CD14-positive monocyte (primary cell): ENCODE measurements at regions not wholly inside any gene's neighbourhood (a gene's known extent, or its start where the extent isn't known, plus 50 kb on each side); places are given as distances from the start of the nearest gene placed in this dataset.

ENCODE experiments used
- DNase-seq, 3 donors: peaks; one replicate each; pipeline ENCODE4 v3.0.0-alpha.2; 2011 to 2022
- H2AFZ ChIP-seq: 2 replicates; pipeline ENCODE4 v1.6.0; 2012; ENCODE audit warnings: mild to moderate bottlenecking, low read depth, low read length, inconsistent platforms; ENCODE audit not compliant: insufficient read depth, poor library complexity, severe bottlenecking
- H3K27ac ChIP-seq, 2 donors: 1 replicate in 1 of 2; 2 replicates in 1 of 2; pipeline ENCODE4 v1.5.1; 2012 to 2013; ENCODE audit warnings: low read length in 2 of 2, control low read depth in 1 of 2, inconsistent platforms in 1 of 2, low read depth in 1 of 2, mild to moderate bottlenecking in 1 of 2
- H3K27me3 ChIP-seq, 2 donors: one replicate each; pipeline versions ENCODE4 v1.6.0 to v1.6.1; 2011 to 2013; ENCODE audit warnings: low read length in 2 of 2; ENCODE audit not compliant: control insufficient read depth in 2 of 2, insufficient read depth in 2 of 2
- H3K36me3 ChIP-seq, 2 donors: replicated peaks in 1 of 2; 1 replicate in 1 of 2; 2 replicates in 1 of 2; pipeline versions ENCODE4 v1.5.1 to v1.6.1; 2012 to 2013; ENCODE audit warnings: low read length in 2 of 2, control low read depth in 1 of 2, inconsistent platforms in 1 of 2, mild to moderate bottlenecking in 1 of 2; ENCODE audit not compliant: insufficient read depth in 2 of 2, control insufficient read depth in 1 of 2
- H3K4me1 ChIP-seq, 2 donors: 1 replicate in 1 of 2; 2 replicates in 1 of 2; pipeline versions ENCODE4 v1.5.1 to v1.6.1; 2012 to 2013; ENCODE audit warnings: low read length in 2 of 2, control low read depth in 1 of 2, inconsistent platforms in 1 of 2, mild to moderate bottlenecking in 1 of 2, moderate library complexity in 1 of 2; ENCODE audit not compliant: insufficient read depth in 2 of 2, control insufficient read depth in 1 of 2
- H3K4me2 ChIP-seq: replicated peaks from 2 replicates; pipeline ENCODE3; 2012; ENCODE audit warnings: low read length, moderate library complexity, mild to moderate bottlenecking; ENCODE audit not compliant: poor library complexity, severe bottlenecking; ENCODE audit errors: extremely low read depth
- H3K4me3 ChIP-seq, 3 experiments: fragments of 200-600 bp in 1 of 3; sonication (generic) in 1 of 3; replicated peaks in 1 of 3; 1 replicate in 2 of 3; 2 replicates in 1 of 3; pipeline ENCODE4 v1.5.1; 2011 to 2013; ENCODE audit warnings: low read length in 3 of 3, mild to moderate bottlenecking in 3 of 3, control low read depth in 2 of 3, low read depth in 2 of 3, inconsistent platforms in 1 of 3, moderate library complexity in 1 of 3
- H3K79me2 ChIP-seq: 2 replicates; pipeline ENCODE4 v1.6.0; 2012; ENCODE audit warnings: mild to moderate bottlenecking, control low read depth, inconsistent platforms, low read length, moderate library complexity; ENCODE audit not compliant: insufficient read depth
- H3K9ac ChIP-seq: 2 replicates; pipeline ENCODE4 v1.6.0; 2017; ENCODE audit warnings: low read length, mild to moderate bottlenecking; ENCODE audit not compliant: insufficient read depth, poor library complexity, severe bottlenecking
- H3K9me3 ChIP-seq, 2 donors: replicated peaks in 1 of 2; 1 replicate in 1 of 2; 2 replicates in 1 of 2; pipeline versions ENCODE4 v1.5.1 to v1.6.1; 2012 to 2013; ENCODE audit warnings: low read length in 2 of 2, control low read depth in 1 of 2; ENCODE audit not compliant: control insufficient read depth in 1 of 2, insufficient read depth in 1 of 2
- H4K20me1 ChIP-seq: 2 replicates; pipeline ENCODE4 v1.6.0; 2012; ENCODE audit warnings: mild to moderate bottlenecking, low read length, control low read depth, moderate library complexity; ENCODE audit not compliant: insufficient read depth
- H3K27ac Mint-ChIP-seq, 7 donors: one replicate each; pipeline ENCODE4 v1.8.0; 2020; ENCODE audit warnings: mild to moderate bottlenecking in 7 of 7, mixed read lengths in 7 of 7, moderate library complexity in 6 of 7, inconsistent platforms in 2 of 7
- H3K27me3 Mint-ChIP-seq, 3 donors: one replicate each; pipeline ENCODE4 v1.8.0; 2021 to 2022; ENCODE audit warnings: low read depth in 3 of 3, mild to moderate bottlenecking in 3 of 3, mixed read lengths in 3 of 3, moderate library complexity in 3 of 3, inconsistent platforms in 1 of 3
- H3K36me3 Mint-ChIP-seq, 2 donors: one replicate each; pipeline ENCODE4 v1.8.0; 2020; ENCODE audit warnings: mixed read lengths in 2 of 2, inconsistent platforms in 1 of 2, mild to moderate bottlenecking in 1 of 2
- H3K4me1 Mint-ChIP-seq: one replicate; pipeline ENCODE4 v1.8.0; 2020; ENCODE audit warnings: mild to moderate bottlenecking, mixed read lengths
- H3K4me3 Mint-ChIP-seq, 2 donors: one replicate each; pipeline ENCODE4 v1.8.0; 2020; ENCODE audit warnings: mild to moderate bottlenecking in 2 of 2, mixed read lengths in 2 of 2, moderate library complexity in 1 of 2
- H3K9me3 Mint-ChIP-seq, 7 donors: one replicate each; pipeline ENCODE4 v1.8.0; 2020 to 2022; ENCODE audit warnings: mixed read lengths in 7 of 7, mild to moderate bottlenecking in 6 of 7, moderate library complexity in 6 of 7, inconsistent platforms in 2 of 7
- WGBS: methylation state at CpG from one replicate; pipeline ENCODE4 v1.1.5; 2013; ENCODE audit warnings: missing lambda C conversion rate; ENCODE audit not compliant: insufficient coverage; 5-methylcytosine and 5-hydroxymethylcytosine counted together
- intact Hi-C, 2 donors: fragments of 100-400 bp; cut with micrococcal nuclease; formaldehyde crosslinking; loops; one replicate each; pipeline versions ENCODE4 v1.15.0 to v1.15.1; 2023
- TF ChIP-seq, protein P1 (sequence below): fragments of 200-600 bp; IDR thresholded peaks from one replicate; pipeline ENCODE4 v1.8.0; 2022; ENCODE audit warnings: antibody characterized with exemption, mild to moderate bottlenecking

DNA sequence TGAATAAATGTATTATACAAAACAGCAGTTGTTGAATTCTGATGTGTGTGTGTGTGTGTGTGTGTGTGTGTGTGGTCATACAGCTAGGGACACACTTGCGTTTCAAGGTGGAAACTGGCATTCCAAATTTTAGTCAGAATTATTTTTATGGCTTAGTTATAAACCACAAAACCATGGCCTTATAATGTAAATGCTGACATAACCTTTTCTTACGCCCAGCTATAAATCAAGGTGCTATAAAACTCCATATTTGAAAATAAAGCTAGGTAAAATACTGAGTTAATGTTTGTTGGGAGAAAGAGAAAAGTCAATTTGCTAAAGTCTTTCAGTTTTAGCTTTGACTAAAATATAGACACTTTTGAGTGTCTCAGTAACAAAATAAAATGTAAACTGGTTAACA lies 345.1 kb upstream of the NR3C2 start:
- Histone ChIP-seq H3K79me2 (no peaks in the 10 kb centered on the region), H3K9ac (no peak overlapping the region), H2AFZ (no peak overlapping the region), H3K4me1 (no peaks in the 10 kb centered on the region), H3K4me2 (no peak overlapping the region), H3K27me3 (no peaks in the 10 kb centered on the region), H4K20me1 (no peaks in the 10 kb centered on the region), H3K36me3 (no peaks in the 10 kb centered on the region), H3K27ac (no peak overlapping the region), H3K9me3 (peaks cover 7 to 10% of the 10 kb centered on the region in 2 donors), H3K4me3 (no peak overlapping the region)
- intact Hi-C loops, result no loop called here
- Mint-ChIP-seq H3K27me3 (peaks cover 0 to 2% (median 0%) of the 10 kb centered on the region in 3 donors), H3K36me3 (no peaks in the 10 kb centered on the region), H3K9me3 (peaks cover 0 to 10% (median 4%) of the 10 kb centered on the region in 7 donors), H3K4me1 (no peaks in the 10 kb centered on the region), H3K4me3 (no peak overlapping the region), H3K27ac (no peak overlapping the region)
- TF ChIP-seq, protein P1, sequence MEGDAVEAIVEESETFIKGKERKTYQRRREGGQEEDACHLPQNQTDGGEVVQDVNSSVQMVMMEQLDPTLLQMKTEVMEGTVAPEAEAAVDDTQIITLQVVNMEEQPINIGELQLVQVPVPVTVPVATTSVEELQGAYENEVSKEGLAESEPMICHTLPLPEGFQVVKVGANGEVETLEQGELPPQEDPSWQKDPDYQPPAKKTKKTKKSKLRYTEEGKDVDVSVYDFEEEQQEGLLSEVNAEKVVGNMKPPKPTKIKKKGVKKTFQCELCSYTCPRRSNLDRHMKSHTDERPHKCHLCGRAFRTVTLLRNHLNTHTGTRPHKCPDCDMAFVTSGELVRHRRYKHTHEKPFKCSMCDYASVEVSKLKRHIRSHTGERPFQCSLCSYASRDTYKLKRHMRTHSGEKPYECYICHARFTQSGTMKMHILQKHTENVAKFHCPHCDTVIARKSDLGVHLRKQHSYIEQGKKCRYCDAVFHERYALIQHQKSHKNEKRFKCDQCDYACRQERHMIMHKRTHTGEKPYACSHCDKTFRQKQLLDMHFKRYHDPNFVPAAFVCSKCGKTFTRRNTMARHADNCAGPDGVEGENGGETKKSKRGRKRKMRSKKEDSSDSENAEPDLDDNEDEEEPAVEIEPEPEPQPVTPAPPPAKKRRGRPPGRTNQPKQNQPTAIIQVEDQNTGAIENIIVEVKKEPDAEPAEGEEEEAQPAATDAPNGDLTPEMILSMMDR, result no peak
- WGBS, result no CpG with 5 or more reads among the region's 2 CpGs
- no peak for DNase-seq

DNA sequence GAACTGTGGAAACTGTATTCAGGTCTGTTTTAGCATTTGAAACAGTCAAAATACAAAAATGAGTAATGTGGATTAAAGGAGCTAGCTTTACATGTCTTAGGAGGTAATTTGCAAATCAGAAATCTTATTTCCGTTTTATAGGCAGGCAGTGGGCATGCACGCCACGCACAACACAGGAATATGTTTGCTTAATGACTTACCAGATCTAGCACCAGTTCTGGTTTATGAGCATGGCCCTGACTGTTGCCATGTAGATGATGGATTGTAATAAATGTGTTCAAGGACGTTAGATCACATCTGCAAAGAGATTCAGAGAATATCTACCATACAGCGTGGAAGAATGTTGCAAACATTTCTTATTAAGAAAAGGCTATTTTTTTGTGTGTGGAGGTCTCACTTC lies 344.5 kb upstream of the NR3C2 start:
- 96% methylated on average over 3 of the region's 5 CpGs for WGBS
- H3K27ac Mint-ChIP-seq, result no peak overlapping the region
- Histone ChIP-seq H3K9ac (no peak overlapping the region), H3K36me3 (no peaks in the 10 kb centered on the region), H3K4me2 (no peak overlapping the region), H3K4me3 (no peak overlapping the region), H3K27ac (no peak overlapping the region), H2AFZ (no peak overlapping the region), H3K27me3 (no peaks in the 10 kb centered on the region), H3K4me1 (no peaks in the 10 kb centered on the region), H4K20me1 (no peaks in the 10 kb centered on the region), H3K9me3 (peaks cover 8 to 10% of the 10 kb centered on the region in 2 donors), H3K79me2 (no peaks in the 10 kb centered on the region)
- no peaks in the 10 kb centered on the region for H3K36me3 Mint-ChIP-seq
- DNase-seq, result no peak
- intact Hi-C loops, result no loop called here
- peaks cover 1 to 10% (median 4%) of the 10 kb centered on the region in 7 donors for H3K9me3 Mint-ChIP-seq
- H3K4me3 Mint-ChIP-seq, result no peak overlapping the region
- no peaks in the 10 kb centered on the region for H3K4me1 Mint-ChIP-seq
- TF ChIP-seq, protein P1, result no peak
- peaks cover 0 to 2% (median 0%) of the 10 kb centered on the region in 3 donors for H3K27me3 Mint-ChIP-seq
